ENCODE measurements at regions not wholly inside any gene's neighbourhood (a gene's known extent, or its start where the extent isn't known, plus 50 kb on each side); places are given as distances from the start of the nearest gene placed in this dataset.
"Not testable (repeated sequence)": the region's sequence is repeated elsewhere in the genome, so short reads cannot be mapped to it uniquely, and the experiment has no call there.

DNA sequence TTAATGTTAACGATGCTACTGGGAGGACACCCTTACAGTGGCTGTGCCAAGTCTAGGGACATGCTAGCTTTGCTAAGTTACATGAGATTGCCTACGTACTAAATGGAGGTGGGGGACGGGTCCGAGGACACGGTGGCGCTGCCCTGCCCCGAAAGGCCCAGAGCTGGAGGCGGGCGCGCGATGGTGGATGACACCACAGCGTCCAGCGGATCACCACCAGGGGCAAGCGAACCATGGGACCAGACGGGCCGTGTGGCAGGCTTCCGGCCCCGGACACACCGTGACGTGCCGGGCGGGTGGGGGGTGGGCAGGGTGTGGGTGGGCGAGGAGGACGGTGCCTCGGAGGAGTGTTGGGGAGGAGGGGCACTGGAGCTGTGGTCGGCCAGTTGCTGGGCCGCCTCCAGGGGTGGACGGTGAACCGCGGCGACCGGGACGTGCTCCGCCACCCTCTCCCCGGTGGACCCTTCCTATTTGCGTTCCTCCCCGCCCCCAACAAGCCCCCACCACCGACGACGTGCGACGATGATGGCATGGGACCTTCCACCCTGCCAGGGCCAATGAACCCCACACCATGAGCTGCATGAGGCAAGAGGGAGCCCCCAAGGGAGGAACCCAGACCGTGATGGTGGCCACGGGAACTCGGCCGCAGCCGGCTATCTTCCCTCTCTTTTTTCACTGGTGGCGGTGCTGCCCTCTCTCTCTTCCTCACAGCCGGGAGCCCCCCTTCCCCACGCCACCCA is 773.3 kb upstream of the DEFB115 start:
- DNase-seq, result no peak

GRCh38 chr20:30484749-30485070 is 772.8 kb upstream of the DEFB115 start:
- DNase-seq, result no peak

DNA sequence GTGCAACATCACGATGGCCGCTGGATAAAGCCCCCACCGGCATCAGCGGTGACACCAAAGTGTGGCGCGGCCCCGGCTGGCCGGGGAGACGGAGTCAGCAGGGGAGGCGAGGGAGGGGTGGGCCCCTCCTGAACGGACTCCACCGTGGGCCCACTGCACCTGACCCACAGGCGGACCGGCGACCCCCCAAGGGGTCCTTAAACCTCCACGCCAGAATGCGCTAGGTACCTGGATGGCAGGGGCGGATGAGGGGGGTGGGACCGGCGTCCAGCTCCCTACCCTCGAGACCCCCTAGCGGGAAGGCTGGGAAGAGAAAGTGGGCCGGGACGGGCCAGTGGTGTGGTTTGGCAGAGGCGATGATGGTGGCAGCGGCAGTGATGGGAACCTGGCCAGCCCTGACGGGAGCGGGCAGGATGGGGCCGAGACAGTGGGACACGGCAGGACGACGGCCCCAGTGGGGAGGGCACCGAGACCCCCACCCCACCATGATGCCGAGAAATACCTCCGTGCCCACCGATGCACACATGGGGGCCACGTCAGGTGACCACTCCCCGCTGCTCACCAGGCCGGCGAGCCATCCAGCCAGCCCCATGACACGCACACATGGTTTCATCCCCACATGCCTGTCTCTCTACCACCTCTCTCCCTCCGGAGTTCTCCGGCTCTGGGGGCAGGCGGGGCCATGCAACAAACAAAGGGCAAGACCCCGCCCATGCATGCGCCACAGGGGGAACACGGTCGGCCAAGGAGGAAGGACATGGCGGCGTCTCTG is 771.9 kb upstream of the DEFB115 start:
- DNase-seq, result no peak

- no peak for DNase-seq
Observed at GRCh38 chr20:30486103-30486478, 771.4 kb upstream of the DEFB115 start.

DNA sequence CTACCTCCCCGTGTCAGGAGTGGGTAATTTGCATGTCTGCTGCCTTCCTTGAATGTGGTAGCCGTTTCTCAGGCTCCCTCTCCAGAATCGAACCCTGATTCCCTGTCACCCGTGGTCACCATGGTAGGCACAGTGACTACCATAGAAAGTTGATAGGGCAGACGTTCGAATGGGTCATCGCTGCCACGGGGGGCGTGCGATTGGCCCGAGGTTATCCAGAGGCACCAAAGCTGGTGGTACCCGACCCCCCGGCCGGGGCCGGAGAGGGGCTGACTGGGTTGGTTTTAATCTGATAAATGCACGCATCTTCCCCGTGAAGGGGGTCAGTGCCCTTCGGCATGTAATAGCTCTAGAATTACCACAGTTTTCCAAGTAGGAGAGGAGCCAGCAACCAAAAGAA is 770.0 kb upstream of the DEFB115 start:
- DNase-seq, result not testable (repeated sequence)

DNA sequence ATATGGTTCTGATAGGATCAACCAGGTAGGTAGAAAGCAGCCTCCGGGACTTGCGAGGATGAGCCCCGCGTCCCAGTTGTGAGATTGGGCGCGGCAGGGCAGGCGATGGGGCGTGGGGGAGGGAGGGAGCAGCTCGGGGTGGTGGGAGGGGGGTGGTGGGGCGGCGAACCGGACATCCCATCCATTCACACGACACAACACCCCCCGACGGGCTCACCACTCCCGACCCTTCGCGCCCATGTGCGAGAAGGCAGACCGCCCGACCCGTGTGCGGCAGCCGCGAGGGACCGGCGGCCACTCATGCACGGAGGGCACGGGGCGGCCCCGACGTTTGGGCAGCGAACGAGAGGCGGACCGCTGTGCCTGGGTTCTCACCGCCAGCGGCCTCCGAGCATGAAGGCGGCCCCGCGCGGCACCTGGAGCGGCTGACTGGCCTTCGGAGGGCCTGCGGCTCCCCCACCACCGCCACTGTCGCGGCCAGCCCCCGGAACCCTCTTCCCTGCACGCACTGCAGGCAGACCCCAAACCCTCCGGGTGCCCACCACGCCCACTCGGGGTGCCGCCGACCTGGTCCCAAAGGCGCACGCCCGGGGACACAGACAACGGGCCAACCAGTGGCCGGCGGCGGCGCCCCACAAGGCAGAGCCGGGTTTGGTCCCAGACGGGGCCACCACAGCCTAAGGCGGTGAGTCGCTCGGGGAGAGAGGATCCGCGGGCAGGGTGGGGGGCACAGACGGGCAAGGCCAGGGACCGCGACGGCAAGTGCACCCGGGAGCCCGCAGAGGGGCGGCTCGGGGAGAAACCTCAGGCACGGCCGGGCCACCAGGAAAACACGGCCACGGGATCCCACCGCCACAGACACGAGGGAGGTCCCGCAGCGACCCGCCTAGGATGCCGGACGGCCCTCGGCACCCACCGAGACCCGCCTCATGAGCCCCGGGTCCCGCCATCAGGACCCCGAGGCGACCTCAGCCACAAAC is 769.2 kb upstream of the DEFB115 start:
- DNase-seq, result no peak

- no peak for DNase-seq
Observed at GRCh38 chr20:30488941-30489613, 768.4 kb upstream of the DEFB115 start.

DNA sequence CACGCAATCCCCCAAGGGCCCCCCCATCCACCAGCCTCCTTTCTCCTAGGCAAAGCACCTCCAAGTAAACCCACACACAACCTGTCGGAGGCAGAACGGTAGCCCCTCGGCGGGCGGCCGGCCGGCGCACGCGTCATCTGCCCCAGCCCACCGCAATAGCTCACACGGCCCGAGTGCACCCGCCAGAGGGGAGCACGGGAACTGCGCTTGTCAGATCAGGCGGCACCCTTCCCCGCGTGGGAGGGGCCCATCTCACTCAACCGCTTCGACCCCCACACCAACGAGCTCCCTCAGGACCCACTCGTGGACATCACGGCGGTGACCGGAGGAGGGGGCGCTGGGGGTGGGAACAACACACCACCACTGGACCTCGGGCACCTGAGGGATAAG is 767.9 kb upstream of the DEFB115 start:
- DNase-seq, result no peak

DNA sequence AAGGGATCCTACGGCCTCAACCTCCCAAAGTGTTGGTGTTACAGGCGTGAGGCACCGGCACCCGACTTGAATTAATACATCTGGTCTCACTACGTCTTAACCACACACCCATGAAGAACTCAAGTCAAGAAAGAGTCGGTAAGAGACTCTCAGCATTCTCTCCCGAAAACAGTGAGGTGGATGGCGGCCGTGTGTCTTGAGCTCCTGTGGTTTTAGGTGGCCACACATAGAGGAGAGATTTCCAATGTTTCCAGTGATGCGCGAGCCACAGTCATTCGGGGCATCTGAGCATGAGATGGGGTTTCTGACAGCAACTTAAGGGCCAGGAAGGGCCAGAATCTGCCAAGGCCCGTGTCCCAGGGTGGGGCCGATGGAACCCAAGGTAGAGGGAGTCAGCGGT is 766.4 kb upstream of the DEFB115 start:
- DNase-seq, result no peak

DNA sequence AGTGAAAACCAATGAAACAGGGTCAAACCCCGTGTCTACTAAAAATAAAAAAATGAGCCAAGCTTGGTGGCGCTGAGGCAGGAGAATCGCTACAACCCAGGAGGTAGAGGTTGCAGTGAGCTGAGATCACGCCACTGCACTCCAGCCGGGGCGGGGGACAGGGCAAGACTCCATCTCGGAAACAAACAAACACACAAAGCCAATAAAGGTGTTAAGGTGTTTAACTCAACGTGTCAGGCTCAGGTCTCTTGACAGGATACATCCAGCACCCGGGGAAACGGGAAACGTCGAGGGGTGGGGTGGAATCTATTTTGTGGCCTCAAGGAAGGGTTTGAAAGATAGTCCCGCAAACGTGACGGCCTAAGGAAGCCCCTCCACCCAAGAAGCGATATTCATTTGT is 760.8 kb upstream of the DEFB115 start:
- DNase-seq, result not testable (repeated sequence)

DNA sequence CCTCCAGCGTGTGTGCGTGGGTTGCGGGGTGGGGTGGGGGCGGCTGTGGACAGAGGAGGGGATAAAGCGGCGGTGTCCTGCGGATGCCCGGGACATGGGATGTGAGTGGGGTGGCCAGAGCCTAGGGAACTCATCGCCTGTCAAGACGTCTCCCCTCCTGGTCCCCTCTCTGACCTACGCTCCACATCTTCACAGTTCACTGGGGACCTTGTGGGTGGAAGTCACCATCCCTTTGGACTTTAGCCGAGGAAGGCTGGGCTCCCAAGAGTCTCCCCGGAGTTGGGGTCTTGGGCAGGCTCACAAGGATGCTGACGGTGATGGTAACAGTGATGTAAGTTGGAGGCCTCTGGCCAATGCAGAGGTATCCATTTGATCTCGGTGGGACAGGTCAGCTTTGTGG is 760.3 kb upstream of the DEFB115 start:
- DNase-seq, result not testable (repeated sequence)

DNA sequence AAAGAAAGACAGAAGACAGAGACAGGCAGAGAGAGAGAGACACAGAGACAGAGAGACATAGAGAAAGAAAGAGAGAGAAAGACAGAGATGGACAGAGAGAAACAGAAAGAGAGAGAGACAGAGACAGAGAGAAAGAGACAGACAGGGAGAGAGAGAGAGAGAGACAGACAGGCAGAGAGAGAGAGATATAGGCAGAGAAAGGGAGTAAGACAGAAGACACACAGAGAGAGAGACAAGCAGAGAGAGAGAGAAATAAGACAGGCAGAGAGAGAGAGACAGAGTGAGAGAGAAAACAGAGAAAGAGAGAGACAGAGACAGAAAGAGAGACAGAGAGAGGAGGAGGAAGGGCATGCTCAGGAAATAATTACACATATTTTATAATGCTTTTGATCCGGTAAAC is 758.3 kb upstream of the DEFB115 start:
- no peak for DNase-seq

DNA sequence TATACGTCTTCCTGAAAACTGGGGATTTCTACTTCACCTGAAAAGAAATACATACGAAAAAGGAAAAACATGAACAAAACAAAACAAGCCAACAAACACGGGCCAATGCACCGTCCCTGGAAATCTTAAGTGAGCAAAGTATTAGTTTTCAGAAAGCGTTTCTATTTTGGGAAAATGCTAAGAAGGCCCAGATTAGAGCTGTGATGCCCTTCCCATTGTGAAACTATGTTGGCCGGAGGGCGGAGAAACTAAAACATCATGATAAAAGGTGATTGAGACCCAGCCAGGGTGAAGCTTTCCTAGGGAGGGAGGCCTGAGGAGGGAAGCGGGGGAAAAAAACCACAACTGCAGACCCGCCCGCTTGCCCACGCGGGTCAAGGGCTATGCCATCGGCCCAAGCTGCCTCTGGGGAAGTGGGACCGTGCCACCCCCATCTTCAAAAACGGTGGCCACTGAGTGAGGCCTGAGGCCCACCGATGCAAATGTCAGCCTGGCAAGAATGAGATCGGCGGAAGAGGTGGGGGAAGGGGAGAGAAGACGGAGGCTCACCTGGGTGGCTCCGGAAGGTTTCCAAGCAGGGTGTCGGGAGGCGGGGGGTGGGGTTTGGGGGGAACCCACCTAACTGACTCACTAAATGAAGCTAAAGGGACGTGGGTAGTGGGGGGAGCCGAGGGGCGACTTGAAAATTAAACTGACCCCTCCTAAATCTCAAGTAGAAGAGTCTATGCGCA is 757.6 kb upstream of the DEFB115 start:
- DNase-seq, result not testable (repeated sequence)

DNA sequence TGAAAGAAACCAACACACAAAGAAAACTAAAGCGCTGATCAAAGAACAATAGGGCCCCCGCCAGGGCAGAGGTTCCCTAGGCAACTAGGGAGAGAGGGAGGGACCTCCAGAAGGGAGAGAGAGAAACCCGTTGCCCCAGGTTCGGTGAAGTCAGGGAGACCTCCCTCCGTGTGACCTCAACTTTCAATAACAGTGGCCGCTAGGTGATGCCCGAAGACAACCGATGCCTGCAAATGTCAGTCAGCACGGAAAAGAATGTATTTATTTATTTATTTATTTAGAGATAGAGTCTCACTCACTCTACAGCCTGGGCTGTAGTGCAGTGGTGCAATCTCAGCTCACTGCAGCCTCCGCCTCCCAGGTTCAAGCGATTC is 757.0 kb upstream of the DEFB115 start:
- peak; percentile 40 for DNase-seq

- no peak for DNase-seq
Observed at GRCh38 chr20:30500829-30501440, 756.5 kb upstream of the DEFB115 start.

DNA sequence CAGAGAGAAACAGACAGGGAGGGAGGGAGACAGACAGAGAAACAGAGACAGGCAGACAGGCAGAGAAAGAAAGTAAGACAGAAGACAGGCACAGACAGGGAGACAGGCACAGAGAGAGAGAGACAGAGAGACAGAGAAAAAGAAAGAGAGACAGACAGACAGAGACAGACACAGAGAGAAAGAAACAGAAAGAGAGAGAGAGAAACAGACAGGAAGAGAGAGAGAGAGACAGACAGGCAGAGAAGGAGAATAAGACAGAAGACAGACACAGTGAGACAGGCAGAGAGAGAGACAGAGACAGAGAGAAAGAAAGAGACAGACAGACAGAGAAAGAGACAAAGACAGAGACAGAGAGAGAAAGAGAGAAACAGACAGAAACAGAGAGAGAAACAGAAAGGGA is 754.8 kb upstream of the DEFB115 start:
- no peak for DNase-seq

DNA sequence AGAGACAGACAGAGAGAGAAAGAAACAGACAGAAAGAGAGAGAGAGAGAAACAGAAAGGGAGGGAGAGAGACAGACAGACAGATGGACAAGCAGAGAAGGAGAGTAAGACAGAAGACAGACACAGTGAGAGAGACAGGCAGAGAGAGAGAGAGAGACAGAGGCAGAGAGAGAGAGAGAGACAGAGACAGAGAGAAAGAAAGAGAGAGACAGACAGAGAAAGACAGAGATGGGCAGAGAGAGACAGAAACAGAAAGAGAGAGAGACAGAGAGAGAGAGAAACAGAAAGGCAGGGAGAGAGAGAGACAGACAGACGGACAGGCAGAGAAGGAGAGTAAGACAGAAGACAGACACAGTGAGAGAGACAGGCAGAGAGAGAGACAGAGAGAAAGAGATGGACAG is 754.3 kb upstream of the DEFB115 start:
- DNase-seq, result not testable (repeated sequence)

DNA sequence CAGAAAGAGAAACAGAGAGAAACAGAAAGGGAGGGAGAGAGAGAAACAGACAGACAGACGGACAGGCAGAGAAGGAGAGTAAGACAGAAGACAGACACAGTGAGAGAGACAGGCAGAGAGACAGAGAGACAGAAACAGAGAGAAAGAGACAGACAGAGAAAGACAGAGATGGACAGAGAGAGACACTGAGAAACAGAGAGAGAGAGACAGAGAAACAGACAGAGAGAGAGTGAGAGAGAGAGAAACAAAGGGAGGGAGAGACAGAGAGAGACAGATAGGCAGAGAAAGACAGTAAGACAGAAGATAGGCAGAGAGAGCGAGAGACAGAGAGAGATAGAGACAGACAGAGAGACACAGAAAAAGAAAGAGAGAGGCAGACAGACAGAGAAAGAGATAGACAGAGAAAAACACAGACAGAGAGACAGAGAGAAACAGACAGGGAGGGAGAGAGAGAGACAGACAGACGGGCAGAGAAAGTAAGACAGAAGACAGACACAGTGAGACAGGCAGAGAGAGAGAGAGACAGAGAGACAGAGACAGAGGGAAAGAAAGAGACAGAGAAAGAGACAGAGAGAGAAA is 753.4 kb upstream of the DEFB115 start:
- DNase-seq, result no peak

DNA sequence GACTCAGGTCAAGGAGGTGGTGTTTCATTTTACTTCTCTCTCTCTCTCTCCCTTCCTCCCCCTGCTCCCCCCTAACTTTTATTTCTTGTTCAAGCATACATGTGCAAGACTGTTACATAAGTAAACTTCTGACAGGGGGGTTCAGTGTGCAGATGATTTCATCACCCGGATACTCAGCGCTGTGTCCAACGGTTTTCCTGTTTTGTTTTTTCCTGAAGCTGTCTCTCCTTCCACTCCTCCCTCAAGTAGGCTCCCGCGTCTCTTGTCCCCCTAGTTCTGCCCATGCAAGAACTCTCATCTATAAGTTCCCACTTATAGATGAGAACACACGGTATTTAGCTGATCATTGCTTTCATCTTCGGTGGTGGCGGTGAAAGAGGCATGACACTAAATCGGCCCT is 751.9 kb upstream of the DEFB115 start:
- no peak for DNase-seq

DNA sequence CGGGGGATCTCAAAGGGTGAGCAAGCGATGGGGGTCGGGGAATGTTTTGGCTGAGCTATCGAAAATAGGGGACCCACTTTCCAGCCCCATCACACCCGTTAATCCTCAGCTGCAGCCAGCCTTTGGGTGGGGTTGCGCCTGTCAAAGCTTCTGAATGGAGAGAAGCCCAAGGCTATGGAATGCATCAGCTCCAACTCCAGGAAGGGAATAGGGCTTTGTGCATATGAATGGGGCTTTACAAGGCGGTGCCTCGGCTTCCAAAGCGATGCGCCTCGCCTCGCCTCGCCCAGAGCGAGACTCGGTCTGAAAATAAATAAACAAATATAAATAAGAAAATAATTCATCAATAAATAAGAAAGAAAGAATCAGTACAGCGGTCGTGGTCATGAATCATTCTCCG is 751.4 kb upstream of the DEFB115 start:
- DNase-seq, result no peak

- not testable (repeated sequence) for DNase-seq
Observed at GRCh38 chr20:30508382-30508781, 749.1 kb upstream of the DEFB115 start.

All from NCI-H1105 (cell line).